ENCODE measurements at regions not wholly inside any gene's neighbourhood (a gene's known extent, or its start where the extent isn't known, plus 50 kb on each side); places are given as distances from the start of the nearest gene placed in this dataset.

DNA sequence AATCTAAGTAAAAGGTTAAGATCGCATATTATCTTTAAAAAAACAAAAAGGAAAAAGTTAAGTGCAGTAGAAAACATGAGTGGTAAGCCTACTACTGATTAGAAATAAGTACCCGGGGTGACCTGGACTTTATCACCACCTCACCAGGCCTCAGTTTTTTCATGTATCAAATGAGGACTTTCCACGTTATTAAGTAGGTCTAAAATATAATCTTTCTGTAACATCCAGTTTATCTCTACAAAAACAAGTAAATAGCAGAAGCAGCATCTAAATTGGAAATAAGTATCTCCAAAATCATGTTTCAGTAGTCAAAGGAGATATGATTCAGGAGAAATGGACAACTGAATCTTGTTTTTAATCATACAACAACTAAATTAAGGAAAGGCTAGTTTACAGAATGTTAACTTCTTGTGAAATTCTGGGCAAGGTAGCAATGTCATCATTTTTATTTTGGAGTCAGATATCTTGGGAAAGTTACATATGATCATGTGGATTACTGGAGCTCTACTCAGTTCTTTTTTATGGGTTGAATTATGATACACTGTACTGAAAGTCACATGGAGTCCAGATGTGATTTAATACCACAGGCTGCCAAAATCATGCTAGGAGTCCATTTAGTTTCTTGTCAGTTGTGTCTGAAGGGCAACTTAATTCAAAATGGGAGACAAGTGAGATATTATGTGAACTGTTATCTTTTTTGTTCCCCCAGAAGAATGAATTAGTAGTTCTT lies 114.7 kb upstream of the PRL start:
- TF ChIP-seq POLR2A (IDR thresholded peaks at IDR 0.05) (no peak), EP300 (IDR thresholded peaks at IDR 0.05) (peak in 1 of 2 donors; percentile 45)
